Right ventricle myocardium inferior (tissue), 1 donor: ENCODE measurements at regions not wholly inside any gene's neighbourhood (a gene's known extent, or its start where the extent isn't known, plus 50 kb on each side); places are given as distances from the start of the nearest gene placed in this dataset.

Experiments used
- ATAC-seq: fragments of 200-7000 bp; cut with Tn5 transposase; one replicate; pipeline ENCODE4 v1.9.1; 2020; ENCODE audit warnings: mild to moderate bottlenecking, moderate library complexity
- DNase-seq: peaks from one replicate; pipeline ENCODE4 v3.0.0; 2021; ENCODE audit errors: missing footprints
- intact Hi-C: fragments of 100-400 bp; cut with DNase I; formaldehyde crosslinking; loops from one replicate; pipeline ENCODE4 v1.11.0; 2022
- donor health status: DM: no; HTN: yes; CAD: no; lungs with severe emphysema.

- intact Hi-C loops = no loop called here
- ATAC-seq (no peak), DNase-seq (no peak)
Measured at GRCh38 chrX:42943051-42943974, 165.3 kb upstream of the PPP1R2C start.

- intact Hi-C loops = no loop called here
- DNase-seq = no peak
- no peak for ATAC-seq
Measured at GRCh38 chrX:42944381-42944998, 166.5 kb upstream of the PPP1R2C start.

GRCh38 chrX:42946544-42947194, 168.7 kb upstream of the PPP1R2C start:
- intact Hi-C loops = no loop called here
- no peak for DNase-seq
- ATAC-seq = no peak

- DNase-seq (no peak), ATAC-seq (no peak)
- intact Hi-C loops = no loop called here
Measured at GRCh38 chrX:42948723-42949657, 171.0 kb upstream of the PPP1R2C start.

GRCh38 chrX:42951747-42952146, 173.8 kb upstream of the PPP1R2C start:
- no peak for ATAC-seq
- intact Hi-C loops = no loop called here
- DNase-seq = no peak

DNA sequence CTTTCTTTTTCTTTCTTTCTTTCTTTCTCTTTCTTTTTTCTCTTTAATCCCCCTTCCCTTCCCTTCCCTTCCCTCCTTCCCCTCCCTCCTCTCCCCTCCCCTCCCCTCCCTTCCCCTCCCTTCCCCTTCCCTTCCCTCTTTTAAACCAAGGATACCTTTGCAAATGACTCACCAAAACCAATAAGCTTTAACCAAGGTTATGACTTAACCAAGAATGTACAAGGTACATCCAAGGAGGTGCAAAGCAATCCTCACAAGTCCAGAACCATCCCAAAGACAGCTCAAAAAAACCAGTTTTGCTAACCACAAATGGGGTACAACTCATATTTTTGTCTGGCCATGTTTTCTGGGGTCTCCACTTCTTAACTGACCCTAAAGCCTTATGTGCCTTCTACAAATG, 174.7 kb upstream of the PPP1R2C start:
- DNase-seq = no peak
- intact Hi-C loops = no loop called here
- ATAC-seq = no peak

DNA sequence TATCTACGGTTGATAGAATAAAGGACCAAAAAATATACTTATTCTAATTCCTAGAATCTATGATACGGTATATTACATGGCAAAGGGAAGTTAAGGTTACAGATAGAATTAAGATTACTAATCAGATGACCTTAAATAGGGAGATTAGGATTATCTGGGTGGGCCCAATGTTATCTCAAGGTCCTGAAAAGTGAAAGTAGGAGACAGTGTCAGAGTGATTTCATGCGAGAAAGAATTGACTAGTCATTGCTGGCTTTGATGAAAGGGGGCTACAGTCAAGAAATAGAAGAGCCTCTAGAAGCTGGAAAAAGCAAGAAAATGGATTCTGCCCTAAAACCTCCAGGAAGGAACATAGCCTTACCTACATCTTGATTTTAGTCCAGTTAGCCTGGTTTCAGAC, 176.9 kb upstream of the PPP1R2C start:
- ATAC-seq = no peak
- intact Hi-C loops = no loop called here
- no peak for DNase-seq

GRCh38 chrX:42955349-42955748, 177.4 kb upstream of the PPP1R2C start:
- intact Hi-C loops = no loop called here
- no peak for ATAC-seq
- DNase-seq = no peak

DNA sequence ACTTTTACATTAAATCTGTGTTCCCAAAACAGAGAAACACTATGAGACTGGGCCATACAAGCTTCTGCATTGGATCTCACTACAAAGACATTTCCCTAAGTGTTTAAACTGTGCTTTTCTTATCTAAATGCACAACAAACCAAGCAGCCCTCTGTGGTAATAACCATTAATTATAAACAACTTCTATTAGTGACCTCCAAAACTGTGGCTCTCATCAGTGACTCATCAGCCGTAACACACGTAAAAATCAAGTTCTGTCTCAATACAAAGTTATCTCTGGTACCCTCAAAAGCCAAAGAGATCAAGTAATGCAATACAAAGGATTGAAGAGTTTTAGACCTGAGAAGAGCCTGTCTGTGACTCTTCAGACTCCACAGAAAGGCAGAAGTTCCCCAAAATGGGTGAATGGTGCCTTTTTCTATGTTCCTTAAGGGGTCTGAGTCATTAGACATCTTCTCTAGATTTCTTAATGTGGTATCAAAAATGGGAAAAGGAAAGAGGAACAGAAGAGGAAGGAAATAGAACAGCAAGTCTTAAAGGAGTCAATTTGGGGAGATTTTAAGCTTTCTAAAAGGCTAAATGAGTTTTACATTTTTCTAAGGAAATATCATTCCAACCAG, 189.8 kb upstream of the PPP1R2C start:
- DNase-seq (no peak), ATAC-seq (no peak)
- intact Hi-C loops = no loop called here

GRCh38 chrX:42973321-42973720, 195.4 kb upstream of the PPP1R2C start:
- intact Hi-C loops = no loop called here
- ATAC-seq (no peak), DNase-seq (no peak)

DNA sequence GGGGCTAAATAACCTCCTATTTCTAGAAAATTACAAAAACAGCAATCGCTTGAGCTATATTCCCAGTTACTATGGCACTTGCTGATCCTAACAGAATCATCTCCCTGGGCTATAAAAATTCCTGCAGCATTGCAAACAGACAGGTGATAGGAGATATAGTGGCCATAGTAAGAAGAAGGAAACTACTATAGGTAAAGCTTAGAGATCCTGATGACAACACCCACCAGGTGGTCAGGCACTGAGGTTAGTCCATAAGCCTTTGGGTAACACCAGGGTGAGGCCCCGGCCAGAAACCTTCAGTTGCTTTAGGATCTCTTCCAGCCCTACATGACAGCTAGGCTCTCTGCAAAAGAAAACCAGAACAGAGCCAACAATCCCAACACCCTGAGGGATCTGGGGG, 197.9 kb upstream of the PPP1R2C start:
- ATAC-seq = no peak
- DNase-seq = no peak
- intact Hi-C loops = no loop called here

GRCh38 chrX:42976746-42977366, 198.9 kb upstream of the PPP1R2C start:
- intact Hi-C loops = no loop called here
- DNase-seq = no peak
- ATAC-seq = no peak

DNA sequence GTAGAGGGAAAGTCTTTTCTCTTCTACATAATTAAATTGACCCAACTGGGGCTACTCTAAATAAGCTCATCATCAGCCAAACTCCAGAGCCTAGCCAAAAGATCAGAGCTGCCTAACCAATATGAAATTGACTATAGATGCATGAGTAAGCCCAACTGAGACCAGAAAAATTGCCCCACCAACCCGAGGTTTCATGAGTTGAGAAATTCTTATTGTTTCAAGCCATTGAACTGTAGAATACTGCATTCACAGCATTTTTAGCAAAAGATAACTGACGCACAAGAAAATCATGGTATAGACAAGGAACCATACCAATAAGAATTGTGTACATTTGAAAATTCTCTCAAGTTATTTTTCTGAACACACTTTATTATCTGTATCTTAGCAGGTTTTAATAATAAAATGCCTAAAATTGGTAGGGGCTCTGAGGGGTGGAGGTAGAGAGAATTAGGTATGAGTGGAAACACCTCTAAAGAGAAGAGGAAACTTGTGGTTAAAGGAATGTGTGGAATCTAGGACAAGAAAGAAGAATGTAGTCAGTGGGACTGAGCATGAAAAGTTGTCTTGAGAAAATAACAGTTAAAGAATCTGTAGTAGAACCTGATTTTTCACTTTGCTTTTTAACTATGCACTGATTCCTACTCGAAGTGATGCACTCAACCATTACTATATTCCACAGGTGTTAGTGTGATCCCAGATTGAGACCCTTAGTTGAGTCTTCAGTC, 200.9 kb upstream of the PPP1R2C start:
- DNase-seq = no peak
- intact Hi-C loops = no loop called here
- no peak for ATAC-seq

- intact Hi-C loops = no loop called here
- DNase-seq (no peak), ATAC-seq (no peak)
Measured at GRCh38 chrX:42988700-42989099, 210.7 kb upstream of the PPP1R2C start.

- intact Hi-C loops = no loop called here
- DNase-seq (no peak), ATAC-seq (no peak)
Measured at GRCh38 chrX:42992199-42992943, 214.4 kb upstream of the PPP1R2C start.

DNA sequence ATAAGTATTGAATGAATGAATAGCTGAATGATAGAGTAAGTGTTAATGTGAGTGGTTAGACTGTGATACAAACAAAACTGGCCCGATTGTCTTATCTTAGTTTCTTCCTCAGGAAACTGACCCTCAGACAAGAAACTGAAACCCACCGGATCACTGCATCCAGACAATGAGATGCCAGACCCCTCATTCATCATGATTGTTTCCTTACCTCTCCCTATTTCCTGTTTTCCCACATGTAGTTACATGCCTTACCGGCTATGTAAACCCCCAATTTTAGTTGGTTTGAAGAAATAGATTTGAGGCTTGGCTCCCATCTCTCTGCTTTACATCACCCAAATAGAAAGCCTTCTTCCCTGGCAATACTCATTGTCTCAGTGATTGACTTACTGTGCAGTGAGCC, 218.9 kb upstream of the PPP1R2C start:
- DNase-seq (no peak), ATAC-seq (no peak)
- intact Hi-C loops = no loop called here

- intact Hi-C loops = no loop called here
- ATAC-seq (no peak), DNase-seq (no peak)
Measured at GRCh38 chrX:43000121-43000520, 222.2 kb upstream of the PPP1R2C start.
